Activated CD8-positive, alpha-beta memory T cell treated with anti-CD3 and anti-CD28 coated beads for 1 hour (primary cell): ENCODE measurements at regions not wholly inside any gene's neighbourhood (a gene's known extent, or its start where the extent isn't known, plus 50 kb on each side); places are given as distances from the start of the nearest gene placed in this dataset.

Experiments
- DNase-seq, 2 donors: peaks; one replicate each; pipeline ENCODE4 v3.0.0-alpha.2; 2020; ENCODE audit warnings: low read depth in 1 of 2; ENCODE audit errors: extremely low read depth in 1 of 2

GRCh38 chr18:29647700-29648099, 1394.8 kb downstream of the DSC3 start:
- DNase-seq = no peak

DNA sequence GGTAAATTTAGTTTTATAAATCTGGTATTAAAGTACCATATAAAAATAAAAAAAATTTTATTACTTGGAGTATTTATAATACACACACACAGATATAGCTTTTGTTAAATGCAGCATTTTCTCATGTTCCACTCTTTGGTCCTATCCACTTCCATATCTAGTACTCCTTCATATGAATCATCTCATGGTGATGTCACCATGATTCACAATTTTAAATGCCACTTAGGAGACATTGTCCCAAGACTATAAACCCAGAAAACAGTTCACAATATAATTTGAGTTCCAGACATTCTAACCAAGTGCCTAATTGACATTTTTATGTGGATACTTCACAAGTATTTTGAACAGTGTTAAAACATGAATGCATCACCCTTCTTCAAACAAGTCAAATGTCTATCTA, 1398.3 kb downstream of the DSC3 start:
- DNase-seq = no peak

DNA sequence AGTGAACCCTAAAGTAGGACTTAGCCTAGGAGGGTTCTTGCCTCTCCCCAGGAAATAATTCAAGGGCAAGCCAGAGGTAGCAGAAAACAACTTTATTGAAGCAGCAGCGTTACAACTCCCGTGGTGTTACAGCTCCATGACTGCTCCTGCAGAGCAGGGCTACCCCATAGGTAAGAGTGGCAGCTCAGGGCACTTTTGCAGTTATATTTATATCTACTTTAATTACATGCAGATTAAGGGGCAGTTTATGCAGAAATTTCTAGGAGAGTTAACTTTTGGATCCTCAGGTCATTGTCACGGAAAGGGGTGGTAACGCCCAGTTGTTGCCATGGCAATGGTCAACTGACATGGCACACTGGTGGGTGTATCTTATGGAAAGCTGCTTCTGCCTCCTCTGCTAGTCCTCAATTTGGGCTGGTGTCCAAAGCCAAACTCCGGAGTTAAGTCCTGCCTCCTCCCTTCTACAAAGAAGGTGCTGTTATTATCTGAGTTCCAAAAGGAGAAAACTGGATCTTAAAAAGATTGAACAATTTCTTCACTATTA, 1413.0 kb downstream of the DSC3 start:
- DNase-seq = no peak

GRCh38 chr18:29626094-29626493, 1416.4 kb downstream of the DSC3 start:
- DNase-seq = no peak

DNA sequence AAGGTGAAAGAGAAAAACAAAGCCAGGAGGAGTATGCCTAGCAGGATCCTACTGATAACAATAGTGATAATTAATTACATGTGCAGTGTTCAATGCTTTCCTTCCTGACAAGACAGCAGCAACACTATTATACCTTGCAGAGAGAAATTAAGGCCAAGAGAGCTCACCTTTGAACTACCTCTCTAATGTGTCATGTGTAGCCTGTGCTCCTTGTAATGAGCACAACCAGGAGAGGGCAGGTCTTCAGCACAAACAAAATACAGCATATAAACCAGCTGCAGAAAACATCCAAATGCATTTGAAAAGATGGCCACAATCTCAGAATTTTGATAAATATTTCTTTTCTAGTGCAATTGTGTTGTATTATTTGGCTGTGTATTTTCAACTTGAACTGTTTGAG, 1425.7 kb downstream of the DSC3 start:
- no peak for DNase-seq

GRCh38 chr18:29608982-29609381, 1432.1 kb upstream of the CDH2 start:
- no peak for DNase-seq

GRCh38 chr18:29605365-29605764, 1428.4 kb upstream of the CDH2 start:
- DNase-seq = no peak

GRCh38 chr18:29596959-29597358, 1420.0 kb upstream of the CDH2 start:
- no peak for DNase-seq

DNA sequence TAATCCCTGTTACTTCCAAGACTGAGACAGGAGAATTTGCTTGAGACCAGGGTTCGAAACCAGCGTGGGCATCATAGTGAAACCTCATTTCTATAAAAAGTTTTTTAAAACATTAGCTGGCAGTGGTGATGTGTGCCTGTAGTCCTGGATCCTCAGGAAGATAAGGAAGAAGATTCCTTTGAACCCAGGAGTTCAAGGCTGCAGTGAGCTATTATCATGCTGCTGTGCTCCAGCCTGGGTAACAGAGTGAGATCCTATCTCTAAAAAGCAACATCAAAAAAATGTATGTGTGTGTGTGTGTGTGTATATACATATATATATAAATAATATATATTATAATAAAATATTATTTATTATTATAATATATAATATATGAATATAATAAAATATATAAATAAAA, 1417.6 kb upstream of the CDH2 start:
- DNase-seq = no peak

DNA sequence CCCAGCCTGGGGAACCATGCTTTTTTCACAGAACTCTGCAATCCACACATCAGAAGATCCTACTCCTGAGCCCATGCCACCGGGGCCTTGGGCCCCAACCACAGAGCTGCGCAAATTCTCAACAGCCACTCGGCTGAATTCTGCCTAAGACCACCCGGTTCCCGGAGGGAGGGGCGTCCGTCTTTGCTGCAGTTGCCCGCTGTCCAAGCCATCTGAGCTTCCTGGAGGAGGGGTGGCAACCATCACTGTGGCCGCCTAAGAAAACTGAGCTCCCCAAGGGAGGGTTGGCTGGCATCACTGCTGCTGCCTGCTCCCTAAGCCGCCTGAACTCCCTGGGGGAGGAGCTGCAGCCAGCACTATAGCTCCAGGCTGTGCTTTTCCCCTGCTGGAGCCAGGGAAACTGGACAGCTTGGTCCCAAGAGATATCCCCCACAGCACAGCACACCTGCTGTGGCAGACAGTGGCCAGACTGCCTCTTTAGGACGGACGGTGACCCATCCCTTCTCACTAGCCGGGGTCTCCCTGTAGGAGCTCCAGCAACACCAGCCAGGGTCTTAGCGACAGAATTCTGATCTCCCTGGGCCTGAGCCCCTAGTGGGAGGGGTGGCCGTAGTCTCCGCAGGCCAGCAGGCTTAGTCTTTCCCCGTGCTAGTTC, 1411.6 kb upstream of the CDH2 start:
- no peak for DNase-seq

DNA sequence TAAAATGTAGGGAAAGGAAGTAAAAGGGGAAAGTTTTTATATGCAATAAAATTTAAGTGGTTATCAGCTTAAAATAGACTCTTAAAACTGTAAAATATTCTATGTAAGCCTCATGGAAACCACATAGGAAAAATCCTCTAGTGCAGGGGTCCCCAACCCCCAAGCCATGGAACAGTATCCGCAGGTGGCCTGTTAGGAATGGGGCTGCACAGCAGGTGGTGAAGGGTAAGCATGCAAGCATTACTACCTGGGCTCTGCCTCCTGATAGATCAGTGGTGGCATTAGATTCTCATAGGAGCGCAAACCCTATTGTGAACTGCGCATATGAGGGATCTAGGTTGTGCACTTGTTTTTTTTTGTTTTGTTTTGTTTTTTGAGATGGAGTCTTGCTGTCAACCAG, 1409.3 kb upstream of the CDH2 start:
- DNase-seq = no peak

GRCh38 chr18:29560270-29560669, 1383.3 kb upstream of the CDH2 start:
- DNase-seq = no peak

DNA sequence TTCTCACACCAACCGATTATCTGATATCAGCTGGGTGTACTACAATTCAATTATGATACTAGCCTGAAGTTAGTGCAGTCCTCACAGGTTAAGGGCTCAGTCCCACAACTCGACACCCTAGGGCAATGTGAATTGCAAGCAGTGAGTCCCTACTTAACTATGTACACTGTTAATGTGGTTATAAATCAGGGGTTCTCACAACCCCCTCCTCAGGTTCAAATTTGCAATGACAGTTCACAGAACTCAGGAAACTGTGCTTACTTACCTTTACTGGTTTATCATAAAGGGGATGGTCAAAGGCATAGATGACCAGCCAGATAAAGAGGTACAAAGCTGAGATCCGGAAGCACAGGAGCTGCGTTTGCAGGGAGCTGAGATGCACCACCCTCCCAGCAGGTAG, 1379.1 kb upstream of the CDH2 start:
- no peak for DNase-seq

DNA sequence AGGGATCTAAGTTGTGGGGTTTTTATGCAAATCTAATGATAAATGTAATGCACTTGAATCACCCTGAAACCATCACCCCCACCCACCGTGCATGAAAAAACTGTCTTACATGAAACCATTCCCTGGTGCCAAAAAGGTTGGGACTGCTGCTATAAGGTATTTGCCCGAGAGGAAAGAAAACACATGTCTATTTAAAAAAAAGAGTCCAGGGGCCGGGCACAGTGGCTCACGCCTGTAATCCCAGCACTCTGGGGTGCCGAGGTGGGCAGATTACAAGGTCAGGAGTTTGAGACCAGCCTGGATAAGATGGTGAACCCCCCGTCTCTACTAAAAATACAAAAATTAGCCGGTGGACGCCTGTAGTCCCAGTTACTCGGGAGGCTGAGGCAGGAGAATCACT, 1372.8 kb upstream of the CDH2 start:
- no peak for DNase-seq

- no peak for DNase-seq
These were observed 1370.7 kb upstream of the CDH2 start for GRCh38 chr18:29547626-29548025.

DNA sequence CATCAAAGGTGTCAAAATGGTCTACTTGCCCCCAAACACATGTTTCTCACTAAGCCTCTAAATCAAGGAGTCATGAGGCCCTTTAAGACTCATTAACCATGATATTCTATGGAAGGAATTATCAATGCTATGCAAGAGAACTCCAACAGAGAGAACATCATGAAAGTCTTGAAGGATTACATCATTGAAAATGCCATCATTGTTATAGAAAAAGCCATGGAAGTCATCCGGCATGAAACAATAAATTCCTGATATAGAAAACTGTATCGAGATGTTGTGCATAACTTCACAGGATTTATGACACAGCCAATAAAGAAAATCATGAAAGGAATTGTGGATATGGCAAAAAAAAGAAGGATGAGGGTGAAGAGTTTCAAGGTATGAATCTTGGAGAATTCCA, 1363.6 kb upstream of the CDH2 start:
- DNase-seq = no peak

DNA sequence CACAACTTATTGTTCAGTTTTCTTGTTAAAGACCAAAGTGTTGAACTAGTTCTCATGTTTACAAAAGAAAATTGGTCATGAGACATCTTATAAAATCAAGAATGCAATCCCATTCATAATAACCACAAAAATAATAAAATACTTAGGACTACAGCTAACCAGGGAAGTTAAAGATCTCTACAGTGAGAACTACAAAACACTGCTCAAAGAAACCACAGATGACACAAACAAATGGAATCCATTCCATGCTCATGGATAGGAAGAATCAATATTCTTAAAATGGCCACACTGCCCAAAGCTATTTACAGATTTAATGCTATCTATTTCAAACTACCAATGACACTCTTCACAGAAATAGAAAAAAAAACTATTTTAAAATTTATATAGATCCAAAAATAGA, 1354.8 kb upstream of the CDH2 start:
- no peak for DNase-seq

DNA sequence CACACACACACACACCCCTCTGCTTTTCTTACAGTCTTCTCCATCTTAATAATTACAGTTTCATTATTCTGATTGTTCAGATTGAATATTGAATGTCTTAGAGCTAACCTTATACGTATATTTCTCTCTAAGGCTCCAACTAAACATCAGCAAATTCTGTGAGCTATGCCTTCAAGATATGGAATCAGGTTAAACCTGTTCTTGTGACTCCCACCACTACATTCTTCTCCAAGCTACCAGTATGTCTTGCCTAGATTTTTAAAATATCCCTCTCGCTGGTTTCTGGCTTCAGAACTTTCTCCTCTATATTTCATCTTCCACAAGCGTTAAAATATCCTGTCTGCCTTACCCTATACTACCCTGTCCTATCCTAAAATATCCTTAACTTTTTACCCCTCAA, 1346.4 kb upstream of the CDH2 start:
- DNase-seq = no peak

GRCh38 chr18:29512761-29513160, 1335.8 kb upstream of the CDH2 start:
- DNase-seq = no peak

GRCh38 chr18:29512203-29512602, 1335.3 kb upstream of the CDH2 start:
- DNase-seq = no peak

DNA sequence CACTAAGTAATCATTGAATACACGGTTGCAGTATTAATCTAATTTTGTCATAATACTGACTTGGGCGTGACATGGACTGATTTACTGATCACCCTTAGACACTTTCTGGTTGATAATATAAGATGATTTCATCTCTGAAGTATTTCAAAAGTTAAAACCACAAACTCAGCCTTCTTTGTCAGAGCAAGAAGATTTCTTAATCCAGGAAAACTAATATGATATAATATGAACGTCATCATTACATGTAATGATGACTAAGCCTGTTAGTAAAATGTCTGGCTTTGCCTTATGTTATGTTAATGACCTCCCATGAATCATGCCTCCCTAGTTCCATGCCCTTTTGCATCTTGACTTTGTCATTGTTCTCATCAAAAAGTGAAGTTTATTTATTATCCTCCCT, 1325.0 kb upstream of the CDH2 start:
- no peak for DNase-seq

DNA sequence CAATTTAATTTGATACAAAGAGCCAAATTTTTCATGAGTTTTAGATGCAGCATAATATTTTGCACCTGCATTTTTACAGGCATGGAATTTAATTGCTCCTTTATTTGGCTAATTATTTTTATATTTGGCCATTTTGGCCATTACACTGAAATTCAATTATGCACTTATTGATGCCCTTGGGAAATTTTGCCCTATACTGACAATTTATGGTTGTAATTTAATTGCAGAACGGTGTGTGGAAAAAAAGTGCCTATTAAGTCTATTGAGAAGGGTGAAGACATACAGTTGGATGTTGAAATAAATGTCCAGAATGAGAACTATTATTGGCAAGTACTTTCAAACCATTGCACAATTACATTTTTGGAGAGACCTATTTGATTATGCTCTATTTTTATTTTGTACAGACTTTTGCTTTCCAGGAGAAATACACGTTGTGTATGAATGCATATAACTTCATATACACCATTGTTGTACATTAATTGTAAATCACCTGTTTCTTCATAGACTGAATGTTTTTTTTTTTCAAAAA, 1319.3 kb upstream of the CDH2 start:
- no peak for DNase-seq

GRCh38 chr18:29494371-29494770, 1317.4 kb upstream of the CDH2 start:
- no peak for DNase-seq
